ENCODE measurements at regions not wholly inside any gene's neighbourhood (a gene's known extent, or its start where the extent isn't known, plus 50 kb on each side); places are given as distances from the start of the nearest gene placed in this dataset.

DNA sequence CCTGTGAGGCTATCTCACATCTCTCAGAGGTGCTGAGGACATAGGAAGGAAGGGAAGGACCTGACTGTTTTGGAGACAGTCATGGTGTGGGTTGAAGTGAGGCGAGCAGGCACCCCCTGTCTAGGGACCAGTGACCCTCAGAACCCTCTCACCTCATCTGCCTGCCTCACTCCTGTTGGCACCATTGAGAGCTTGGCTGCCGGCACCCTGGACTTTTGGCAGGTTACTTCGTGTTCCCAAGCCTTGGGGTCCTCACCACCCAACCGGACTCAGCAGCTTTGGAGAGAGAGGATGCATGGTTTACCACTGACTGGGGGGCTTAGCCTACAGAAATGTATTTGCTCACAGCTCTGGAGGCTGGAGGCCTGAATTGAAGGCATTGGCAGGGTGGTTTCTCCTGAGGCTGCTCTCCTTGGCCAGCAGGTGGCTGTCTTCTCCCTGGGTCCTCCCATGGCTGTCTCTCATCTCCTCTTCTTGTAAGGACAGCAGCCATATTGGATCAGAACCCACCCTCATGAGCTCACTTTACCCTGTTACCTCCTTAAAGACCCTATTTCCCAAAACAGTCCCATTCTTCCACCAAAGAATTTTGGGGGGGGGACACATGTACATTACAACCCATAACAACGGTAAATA, 142.0 kb downstream of the TSN start:
- in situ Hi-C loops (cut with HindIII; ENCODE audit: low sequenced_read_pairs), result no loop called here
- no peak overlapping the region for H3K4me3 ChIP-seq (ENCODE audit: low read depth, low read length)
- DNase-seq (ENCODE audit: low read depth, low spot score), result no peak
- TF ChIP-seq, protein P1, sequence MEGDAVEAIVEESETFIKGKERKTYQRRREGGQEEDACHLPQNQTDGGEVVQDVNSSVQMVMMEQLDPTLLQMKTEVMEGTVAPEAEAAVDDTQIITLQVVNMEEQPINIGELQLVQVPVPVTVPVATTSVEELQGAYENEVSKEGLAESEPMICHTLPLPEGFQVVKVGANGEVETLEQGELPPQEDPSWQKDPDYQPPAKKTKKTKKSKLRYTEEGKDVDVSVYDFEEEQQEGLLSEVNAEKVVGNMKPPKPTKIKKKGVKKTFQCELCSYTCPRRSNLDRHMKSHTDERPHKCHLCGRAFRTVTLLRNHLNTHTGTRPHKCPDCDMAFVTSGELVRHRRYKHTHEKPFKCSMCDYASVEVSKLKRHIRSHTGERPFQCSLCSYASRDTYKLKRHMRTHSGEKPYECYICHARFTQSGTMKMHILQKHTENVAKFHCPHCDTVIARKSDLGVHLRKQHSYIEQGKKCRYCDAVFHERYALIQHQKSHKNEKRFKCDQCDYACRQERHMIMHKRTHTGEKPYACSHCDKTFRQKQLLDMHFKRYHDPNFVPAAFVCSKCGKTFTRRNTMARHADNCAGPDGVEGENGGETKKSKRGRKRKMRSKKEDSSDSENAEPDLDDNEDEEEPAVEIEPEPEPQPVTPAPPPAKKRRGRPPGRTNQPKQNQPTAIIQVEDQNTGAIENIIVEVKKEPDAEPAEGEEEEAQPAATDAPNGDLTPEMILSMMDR (IDR thresholded peaks at IDR 0.05; ENCODE audit: low read depth, low read length), result peak; percentile 51

DNA sequence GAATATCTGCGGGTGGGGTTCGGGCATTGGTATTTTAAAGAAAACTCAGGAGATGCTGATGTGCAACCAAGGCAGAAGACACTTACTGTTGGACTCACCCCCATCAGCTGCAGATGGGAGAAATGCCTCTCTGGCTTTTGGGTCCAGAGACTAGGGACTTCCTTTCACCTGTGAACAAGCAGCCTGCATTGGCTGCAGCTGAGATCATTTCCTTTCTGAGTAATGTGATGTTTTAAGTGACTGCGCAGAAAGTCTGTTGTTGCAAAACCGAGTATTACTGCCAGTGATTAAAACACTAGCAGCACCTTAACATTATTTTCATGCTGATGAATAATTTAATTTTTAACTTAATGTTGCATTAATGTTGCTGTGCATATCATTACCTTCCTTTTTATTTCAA, 143.0 kb downstream of the TSN start:
- in situ Hi-C loops (cut with HindIII; ENCODE audit: low sequenced_read_pairs), result no loop called here
- H3K4me3 ChIP-seq (ENCODE audit: low read depth, low read length), result no peak overlapping the region
- DNase-seq (ENCODE audit: low read depth, low spot score), result peak; percentile 18
- TF ChIP-seq, protein P1 (IDR thresholded peaks at IDR 0.05; ENCODE audit: low read depth, low read length), result no peak

DNA sequence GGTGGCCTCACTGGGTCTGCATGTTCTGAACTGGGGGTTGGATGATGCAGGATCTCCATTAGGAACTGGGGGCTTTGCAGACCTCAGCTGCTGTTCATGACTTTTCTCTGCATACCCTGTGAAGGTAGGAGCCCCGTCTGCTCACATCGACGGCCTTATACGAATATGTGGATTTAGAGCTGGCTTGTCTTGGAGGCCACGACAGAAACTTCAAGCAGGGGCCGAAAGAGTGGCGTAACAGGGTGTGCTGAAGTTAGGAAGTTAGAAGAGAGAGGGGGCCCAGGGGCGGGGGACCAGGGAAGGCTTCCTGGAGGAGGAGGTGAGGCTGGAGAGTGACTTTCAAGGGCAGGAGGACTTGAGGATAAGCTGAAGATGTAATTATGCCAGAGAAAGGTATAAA, 144.9 kb downstream of the TSN start:
- in situ Hi-C loops (cut with HindIII; ENCODE audit: low sequenced_read_pairs), result no loop called here
- TF ChIP-seq, protein P1 (IDR thresholded peaks at IDR 0.05; ENCODE audit: low read depth, low read length), result no peak
- DNase-seq (ENCODE audit: low read depth, low spot score), result no peak
- no peak overlapping the region for H3K4me3 ChIP-seq (ENCODE audit: low read depth, low read length)

DNA sequence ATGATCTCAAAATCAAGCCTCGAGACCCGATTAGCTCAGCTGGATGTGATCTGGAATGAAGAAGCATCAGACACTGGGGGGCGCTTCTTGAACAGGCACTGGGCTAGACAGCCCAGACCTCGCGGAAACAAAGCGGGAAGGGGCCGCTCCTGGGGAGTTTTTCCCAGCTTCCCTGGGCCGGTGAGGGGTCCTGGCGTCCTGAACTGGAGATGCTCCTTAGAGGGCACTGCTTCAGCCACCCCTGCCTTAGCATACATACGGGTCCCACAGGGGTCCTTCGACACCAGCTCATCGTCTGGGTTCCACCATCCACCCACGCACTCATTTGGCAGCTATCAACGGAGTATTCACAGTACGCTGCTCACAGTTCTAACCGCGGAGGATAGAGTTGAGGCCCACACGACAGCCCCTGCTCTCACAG, 146.7 kb downstream of the TSN start:
- TF ChIP-seq, protein P1 (IDR thresholded peaks at IDR 0.05; ENCODE audit: low read depth, low read length), result no peak
- DNase-seq (ENCODE audit: low read depth, low spot score), result no peak
- no peak overlapping the region for H3K4me3 ChIP-seq (ENCODE audit: low read depth, low read length)
- in situ Hi-C loops (cut with HindIII; ENCODE audit: low sequenced_read_pairs), result no loop called here

DNA sequence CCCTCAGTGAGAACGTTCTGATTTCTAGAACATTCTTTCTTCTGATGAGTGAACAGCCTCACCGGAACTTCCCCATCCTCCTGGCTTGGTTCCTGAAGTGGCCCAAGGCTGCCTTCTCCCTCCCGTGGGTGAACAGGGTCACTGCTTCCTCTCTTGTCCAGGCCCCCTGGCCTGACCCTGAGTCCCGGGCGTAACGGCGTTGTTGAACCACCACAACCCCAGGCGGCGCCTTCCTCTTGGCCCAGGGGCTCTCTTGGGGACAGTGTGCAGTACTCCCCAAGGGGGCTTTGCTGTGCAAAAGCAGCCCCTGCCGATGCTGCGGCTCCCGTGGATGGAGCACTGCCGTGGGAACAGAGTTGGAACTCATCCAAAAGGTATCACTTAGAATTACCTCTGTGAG, 147.2 kb downstream of the TSN start:
- in situ Hi-C loops (cut with HindIII; ENCODE audit: low sequenced_read_pairs), result no loop called here
- TF ChIP-seq, protein P1 (IDR thresholded peaks at IDR 0.05; ENCODE audit: low read depth, low read length), result no peak
- no peak for DNase-seq (ENCODE audit: low read depth, low spot score)
- H3K4me3 ChIP-seq (ENCODE audit: low read depth, low read length), result no peak overlapping the region

DNA sequence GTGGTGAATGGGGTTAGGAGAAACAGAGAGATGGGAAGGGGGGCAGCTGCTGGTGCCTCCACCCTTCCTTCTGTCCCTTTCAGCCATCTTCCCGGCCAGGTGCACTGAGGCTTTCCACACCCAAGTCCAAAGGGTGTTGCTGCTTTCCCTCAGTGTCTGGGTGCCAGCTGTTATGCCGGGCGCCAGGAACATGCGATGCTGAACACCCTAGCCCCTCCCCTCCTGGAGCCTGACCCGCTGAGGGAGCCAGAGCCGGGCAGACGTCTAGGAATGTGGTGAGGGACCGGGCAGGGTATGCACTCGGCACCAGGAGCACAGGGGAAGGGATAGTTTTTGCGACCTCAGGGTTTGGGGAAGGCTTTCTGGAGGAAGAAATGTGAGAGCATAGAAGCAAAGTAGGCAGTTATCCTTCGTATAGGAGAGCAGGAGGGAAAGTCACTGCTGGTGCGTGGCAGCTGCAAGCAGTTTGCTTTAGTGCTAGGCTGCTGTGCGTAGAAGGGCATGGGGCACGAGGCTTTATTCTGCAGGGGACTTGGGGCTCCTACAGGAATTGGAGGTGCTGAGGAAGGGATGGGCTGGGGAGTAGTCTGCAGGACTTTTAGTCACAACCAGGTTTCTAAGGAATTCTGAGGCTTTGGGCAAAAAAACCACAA, 147.7 kb downstream of the TSN start:
- DNase-seq (ENCODE audit: low read depth, low spot score), result no peak
- in situ Hi-C loops (cut with HindIII; ENCODE audit: low sequenced_read_pairs), result no loop called here
- H3K4me3 ChIP-seq (ENCODE audit: low read depth, low read length), result no peak overlapping the region
- TF ChIP-seq, protein P1 (IDR thresholded peaks at IDR 0.05; ENCODE audit: low read depth, low read length), result no peak

Measured in astrocyte of the spinal cord (primary cell).